GM23338 (cell line): ENCODE measurements at regions not wholly inside any gene's neighbourhood (a gene's known extent, or its start where the extent isn't known, plus 50 kb on each side); places are given as distances from the start of the nearest gene placed in this dataset.
A peak's percentile ranks its signal among the peaks of the same experiment; 100 is the strongest.

Experiments
- ATAC-seq: fragments of 200-7000 bp; cut with Tn5 transposase; 3 replicates; pipeline ENCODE4 v1.9.1; 2020
- DNase-seq: peaks from one replicate; pipeline ENCODE4 v3.0.0-alpha.2; 2015; ENCODE audit warnings: low spot score
- H2AFZ ChIP-seq: fragments of 200-600 bp; sonication (generic); 2 replicates; pipeline ENCODE4 v1.8.0; 2016; ENCODE audit warnings: antibody characterized with exemption, mild to moderate bottlenecking, moderate library complexity
- H3F3A ChIP-seq: fragments of 200-600 bp; sonication (generic); replicated peaks from 2 replicates; pipeline ENCODE4 v1.8.0; 2017; ENCODE audit warnings: antibody characterized with exemption, mixed run types, low read depth
- H3K27ac ChIP-seq: fragments of 200-600 bp; sonication (generic); 2 replicates; pipeline ENCODE4 v1.6.1; 2016; ENCODE audit warnings: low read depth
- H3K27me3 ChIP-seq: fragments of 200-600 bp; sonication (generic); 2 replicates; pipeline ENCODE4 v1.8.0; 2016; ENCODE audit warnings: mild to moderate bottlenecking, mixed run types, moderate library complexity; ENCODE audit not compliant: insufficient read depth
- H3K36me3 ChIP-seq: fragments of 200-600 bp; sonication (generic); 2 replicates; pipeline ENCODE4 v1.8.0; 2016; ENCODE audit warnings: mild to moderate bottlenecking; ENCODE audit not compliant: insufficient read depth
- H3K4me1 ChIP-seq: fragments of 200-600 bp; sonication (generic); 2 replicates; pipeline ENCODE4 v1.8.0; 2016; ENCODE audit warnings: mild to moderate bottlenecking, moderate library complexity; ENCODE audit not compliant: insufficient read depth
- H3K4me2 ChIP-seq: fragments of 200-600 bp; sonication (generic); 2 replicates; pipeline ENCODE4 v1.7.1; 2017; ENCODE audit warnings: mixed run types
- H3K4me3 ChIP-seq: fragments of 200-600 bp; sonication (generic); 2 replicates; pipeline ENCODE4 v1.6.1; 2016; ENCODE audit warnings: mixed run types
- H3K79me2 ChIP-seq: fragments of 200-600 bp; sonication (generic); replicated peaks from 2 replicates; pipeline ENCODE4 v1.8.0; 2017; ENCODE audit warnings: mild to moderate bottlenecking; ENCODE audit not compliant: insufficient read depth
- H3K9me2 ChIP-seq: fragments of 200-600 bp; sonication (generic); 2 replicates; pipeline ENCODE4 v1.8.0; 2017; ENCODE audit not compliant: insufficient read depth
- H4K20me1 ChIP-seq: fragments of 200-600 bp; sonication (generic); replicated peaks from 2 replicates; pipeline ENCODE4 v1.8.0; 2017; ENCODE audit warnings: mild to moderate bottlenecking; ENCODE audit not compliant: insufficient read depth
- H3K27ac Mint-ChIP-seq: 2 replicates; pipeline ENCODE4 v1.8.0; 2020; ENCODE audit warnings: inconsistent platforms, mild to moderate bottlenecking, moderate library complexity, mixed read lengths
- H3K27me3 Mint-ChIP-seq: 3 replicates; pipeline ENCODE4 v1.8.0; 2022; ENCODE audit warnings: low read depth, mild to moderate bottlenecking, moderate library complexity, mixed read lengths, inconsistent platforms; ENCODE audit not compliant: insufficient read depth, poor library complexity
- H3K36me3 Mint-ChIP-seq: 3 replicates; pipeline ENCODE4 v1.8.0; 2021; ENCODE audit warnings: low read depth, mild to moderate bottlenecking, inconsistent platforms, moderate library complexity, mixed read lengths
- H3K4me1 Mint-ChIP-seq: 3 replicates; pipeline ENCODE4 v1.8.0; 2020; ENCODE audit warnings: mild to moderate bottlenecking, inconsistent platforms, mixed read lengths
- H3K4me3 Mint-ChIP-seq: 3 replicates; pipeline ENCODE4 v1.8.0; 2021; ENCODE audit warnings: moderate library complexity, mild to moderate bottlenecking, inconsistent platforms, mixed read lengths
- H3K9me3 Mint-ChIP-seq: 3 replicates; pipeline ENCODE4 v1.8.0; 2020; ENCODE audit warnings: moderate library complexity, mild to moderate bottlenecking, inconsistent platforms, mixed read lengths
- CREB1 ChIP-seq: fragments of 250-450 bp; sonication (Bioruptor Pico); IDR thresholded peaks from 2 replicates; pipeline ENCODE4 v1.5.0; 2020; ENCODE audit warnings: low read depth, mild to moderate bottlenecking, moderate library complexity
- EZH2 ChIP-seq: fragments of 200-600 bp; sonication (generic); IDR thresholded peaks from one replicate; pipeline ENCODE4 v1.8.0; 2017; ENCODE audit warnings: antibody characterized with exemption, mild to moderate bottlenecking, low read depth; ENCODE audit not compliant: unreplicated experiment
- JUNB ChIP-seq: IDR thresholded peaks from one replicate; pipeline ENCODE4 v1.6.1; 2016; ENCODE audit warnings: antibody characterized with exemption; ENCODE audit not compliant: unreplicated experiment
- NANOG ChIP-seq: IDR thresholded peaks from 2 replicates; pipeline ENCODE4 v1.6.1; 2016; ENCODE audit warnings: antibody characterized with exemption, borderline replicate concordance
- POLR2AphosphoS5 ChIP-seq: IDR thresholded peaks from 2 replicates; pipeline ENCODE4 v1.6.1; 2016; ENCODE audit warnings: antibody characterized with exemption, low read depth
- STAT1 ChIP-seq: IDR thresholded peaks from one replicate; pipeline ENCODE4 v1.6.1; 2016; ENCODE audit warnings: antibody characterized with exemption; ENCODE audit not compliant: unreplicated experiment
- TF ChIP-seq, protein P1 (sequence below), 2 experiments: fragments of 200-600 bp in 1 of 2; sonication (generic) in 1 of 2; conservative IDR thresholded peaks; 2 replicates each; pipeline versions ENCODE4 v1.5.1 to v1.6.1; 2016 to 2017; ENCODE audit warnings: antibody characterized with exemption in 2 of 2, low read depth in 2 of 2, mild to moderate bottlenecking in 2 of 2, moderate library complexity in 1 of 2
- TF ChIP-seq, protein P2 (sequence below): IDR thresholded peaks from one replicate; pipeline ENCODE4 v1.6.1; 2018; ENCODE audit warnings: antibody characterized with exemption; ENCODE audit not compliant: unreplicated experiment

DNA sequence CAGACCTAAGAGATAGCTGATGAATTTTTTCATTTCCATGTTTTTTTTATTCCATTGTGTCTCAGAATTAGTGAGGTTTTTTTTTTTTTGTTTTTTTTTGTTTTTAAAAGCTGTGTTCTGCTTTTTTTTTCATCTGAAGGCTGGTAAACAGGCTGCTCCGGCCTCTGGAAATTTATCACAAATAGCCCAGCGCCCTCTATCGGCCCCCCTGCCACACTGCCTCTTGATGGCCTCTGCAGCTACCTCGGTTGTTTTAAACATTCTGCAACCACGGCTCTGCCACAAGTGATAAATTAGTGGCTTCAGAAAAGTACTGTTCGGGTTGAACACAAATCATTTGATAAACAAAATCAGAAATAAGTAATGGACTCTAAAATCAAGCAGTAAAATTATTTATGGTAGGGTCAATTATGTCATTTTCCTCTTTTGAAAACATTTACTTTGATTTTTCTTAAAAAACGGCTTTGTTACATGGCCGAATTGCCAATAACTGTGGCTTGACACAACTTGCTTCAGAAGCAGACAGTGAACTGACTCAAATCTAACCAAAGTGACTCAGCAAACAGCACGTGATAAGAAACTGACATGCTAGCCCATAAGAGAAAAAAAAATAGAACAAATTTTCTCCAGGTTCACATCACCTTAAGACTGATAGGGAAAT lies 87.8 kb downstream of the RSL24D1 start:
- Histone ChIP-seq H3K4me2 (no peak overlapping the region), H4K20me1 (no peaks in the 10 kb centered on the region), H3F3A (no peaks in the 10 kb centered on the region), H3K27ac (no peak overlapping the region), H3K79me2 (no peaks in the 10 kb centered on the region), H3K4me3 (no peak overlapping the region), H3K27me3 (no peaks in the 10 kb centered on the region), H3K4me1 (no peaks in the 10 kb centered on the region), H3K9me2 (no peaks in the 10 kb centered on the region), H2AFZ (no peak overlapping the region), H3K36me3 (no peaks in the 10 kb centered on the region; the same call in 1 of the 2 replicates)
- peaks cover 8% of the 10 kb centered on the region; the same call in 1 of the 3 replicates for H3K4me1 Mint-ChIP-seq
- TF ChIP-seq, protein P1, sequence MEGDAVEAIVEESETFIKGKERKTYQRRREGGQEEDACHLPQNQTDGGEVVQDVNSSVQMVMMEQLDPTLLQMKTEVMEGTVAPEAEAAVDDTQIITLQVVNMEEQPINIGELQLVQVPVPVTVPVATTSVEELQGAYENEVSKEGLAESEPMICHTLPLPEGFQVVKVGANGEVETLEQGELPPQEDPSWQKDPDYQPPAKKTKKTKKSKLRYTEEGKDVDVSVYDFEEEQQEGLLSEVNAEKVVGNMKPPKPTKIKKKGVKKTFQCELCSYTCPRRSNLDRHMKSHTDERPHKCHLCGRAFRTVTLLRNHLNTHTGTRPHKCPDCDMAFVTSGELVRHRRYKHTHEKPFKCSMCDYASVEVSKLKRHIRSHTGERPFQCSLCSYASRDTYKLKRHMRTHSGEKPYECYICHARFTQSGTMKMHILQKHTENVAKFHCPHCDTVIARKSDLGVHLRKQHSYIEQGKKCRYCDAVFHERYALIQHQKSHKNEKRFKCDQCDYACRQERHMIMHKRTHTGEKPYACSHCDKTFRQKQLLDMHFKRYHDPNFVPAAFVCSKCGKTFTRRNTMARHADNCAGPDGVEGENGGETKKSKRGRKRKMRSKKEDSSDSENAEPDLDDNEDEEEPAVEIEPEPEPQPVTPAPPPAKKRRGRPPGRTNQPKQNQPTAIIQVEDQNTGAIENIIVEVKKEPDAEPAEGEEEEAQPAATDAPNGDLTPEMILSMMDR (conservative IDR thresholded peaks at IDR 0.05; ENCODE audit: low read depth in 2 of 2), result peak; percentile 58 to 68
- TF ChIP-seq, protein P2, sequence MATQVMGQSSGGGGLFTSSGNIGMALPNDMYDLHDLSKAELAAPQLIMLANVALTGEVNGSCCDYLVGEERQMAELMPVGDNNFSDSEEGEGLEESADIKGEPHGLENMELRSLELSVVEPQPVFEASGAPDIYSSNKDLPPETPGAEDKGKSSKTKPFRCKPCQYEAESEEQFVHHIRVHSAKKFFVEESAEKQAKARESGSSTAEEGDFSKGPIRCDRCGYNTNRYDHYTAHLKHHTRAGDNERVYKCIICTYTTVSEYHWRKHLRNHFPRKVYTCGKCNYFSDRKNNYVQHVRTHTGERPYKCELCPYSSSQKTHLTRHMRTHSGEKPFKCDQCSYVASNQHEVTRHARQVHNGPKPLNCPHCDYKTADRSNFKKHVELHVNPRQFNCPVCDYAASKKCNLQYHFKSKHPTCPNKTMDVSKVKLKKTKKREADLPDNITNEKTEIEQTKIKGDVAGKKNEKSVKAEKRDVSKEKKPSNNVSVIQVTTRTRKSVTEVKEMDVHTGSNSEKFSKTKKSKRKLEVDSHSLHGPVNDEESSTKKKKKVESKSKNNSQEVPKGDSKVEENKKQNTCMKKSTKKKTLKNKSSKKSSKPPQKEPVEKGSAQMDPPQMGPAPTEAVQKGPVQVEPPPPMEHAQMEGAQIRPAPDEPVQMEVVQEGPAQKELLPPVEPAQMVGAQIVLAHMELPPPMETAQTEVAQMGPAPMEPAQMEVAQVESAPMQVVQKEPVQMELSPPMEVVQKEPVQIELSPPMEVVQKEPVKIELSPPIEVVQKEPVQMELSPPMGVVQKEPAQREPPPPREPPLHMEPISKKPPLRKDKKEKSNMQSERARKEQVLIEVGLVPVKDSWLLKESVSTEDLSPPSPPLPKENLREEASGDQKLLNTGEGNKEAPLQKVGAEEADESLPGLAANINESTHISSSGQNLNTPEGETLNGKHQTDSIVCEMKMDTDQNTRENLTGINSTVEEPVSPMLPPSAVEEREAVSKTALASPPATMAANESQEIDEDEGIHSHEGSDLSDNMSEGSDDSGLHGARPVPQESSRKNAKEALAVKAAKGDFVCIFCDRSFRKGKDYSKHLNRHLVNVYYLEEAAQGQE, result no peak
- no peak for TF ChIP-seq POLR2AphosphoS5
- peak; percentile 85 for ATAC-seq
- peaks cover 6% of the 10 kb centered on the region; the same call in 1 of the 3 replicates for H3K36me3 Mint-ChIP-seq
- peak; percentile 77 for DNase-seq
- no peak overlapping the region for H3K27ac Mint-ChIP-seq
- H3K9me3 Mint-ChIP-seq, result peaks cover 50% of the 10 kb centered on the region
- no peaks in the 10 kb centered on the region for H3K27me3 Mint-ChIP-seq
- H3K4me3 Mint-ChIP-seq, result no peak overlapping the region

DNA sequence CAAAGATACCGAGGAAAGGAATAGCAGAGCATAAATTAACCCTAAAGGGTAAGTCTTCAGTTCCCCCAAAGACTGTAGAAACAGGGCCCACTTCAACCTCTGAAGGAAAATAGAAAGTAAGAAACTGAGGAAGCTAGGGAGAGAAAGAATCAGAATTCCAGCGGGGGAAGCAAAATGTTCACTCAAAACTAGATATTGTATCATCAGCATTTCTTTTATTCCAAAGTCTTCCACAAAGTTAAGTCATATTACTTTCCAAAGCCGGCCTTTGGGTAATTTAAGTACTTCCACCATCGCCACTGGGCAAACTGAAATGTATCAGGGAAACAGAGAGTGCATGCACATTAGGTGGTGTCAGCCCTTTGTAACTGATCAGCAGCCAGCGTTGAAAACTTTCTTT lies 88.3 kb downstream of the RSL24D1 start:
- Histone ChIP-seq H3F3A (no peaks in the 10 kb centered on the region), H4K20me1 (no peaks in the 10 kb centered on the region), H3K27ac (no peak overlapping the region), H3K27me3 (no peaks in the 10 kb centered on the region), H3K4me2 (no peak overlapping the region), H2AFZ (no peak overlapping the region), H3K4me3 (no peak overlapping the region), H3K4me1 (no peaks in the 10 kb centered on the region), H3K79me2 (no peaks in the 10 kb centered on the region), H3K36me3 (no peaks in the 10 kb centered on the region; the same call in 1 of the 2 replicates), H3K9me2 (no peaks in the 10 kb centered on the region)
- Mint-ChIP-seq H3K27me3 (no peaks in the 10 kb centered on the region), H3K4me3 (no peak overlapping the region), H3K27ac (no peak overlapping the region), H3K4me1 (peaks cover 8% of the 10 kb centered on the region; the same call in 1 of the 3 replicates), H3K9me3 (peaks cover 50% of the 10 kb centered on the region), H3K36me3 (peaks cover 6% of the 10 kb centered on the region; the same call in 1 of the 3 replicates)
- ATAC-seq (no peak), DNase-seq (no peak)
- no peak for TF ChIP-seq POLR2AphosphoS5
- TF ChIP-seq STAT1, result no peak
- no peak for TF ChIP-seq JUNB
- no peak for TF ChIP-seq EZH2
- TF ChIP-seq NANOG, result no peak
- TF ChIP-seq CREB1 (CRISPR knock-in tag), result no peak
- TF ChIP-seq, protein P2, result no peak
